HG02852 (cell line): ENCODE measurements at regions not wholly inside any gene's neighbourhood (a gene's known extent, or its start where the extent isn't known, plus 50 kb on each side); places are given as distances from the start of the nearest gene placed in this dataset.
"Not testable (repeated sequence)": the region's sequence is repeated elsewhere in the genome, so short reads cannot be mapped to it uniquely, and the experiment has no call there.

Experiments
- ATAC-seq: cut with Tn5 transposase; IDR thresholded peaks from one replicate; pipeline ENCODE4 v1.9.1; 2021; ENCODE audit warnings: mild to moderate bottlenecking, moderate library complexity; ENCODE audit not compliant: unreplicated experiment

GRCh38 chr6:144392536-144392935, 107.4 kb downstream of the UTRN start:
- no peak for ATAC-seq

GRCh38 chr6:144394210-144394609, 109.1 kb downstream of the UTRN start:
- no peak for ATAC-seq

GRCh38 chr6:144395014-144395413, 109.9 kb downstream of the UTRN start:
- no peak for ATAC-seq

GRCh38 chr6:144395826-144396225, 110.7 kb downstream of the UTRN start:
- no peak for ATAC-seq

GRCh38 chr6:144397141-144397540, 112.0 kb downstream of the UTRN start:
- ATAC-seq: no peak

- ATAC-seq: no peak
These were observed 115.2 kb downstream of the UTRN start for GRCh38 chr6:144400321-144400720.

- ATAC-seq: no peak
These were observed 116.9 kb downstream of the UTRN start for GRCh38 chr6:144401736-144402733.

- ATAC-seq: no peak
These were observed 117.6 kb downstream of the UTRN start for GRCh38 chr6:144402750-144403149.

GRCh38 chr6:144405163-144405562, 120.0 kb downstream of the UTRN start:
- ATAC-seq: no peak

- ATAC-seq: no peak
These were observed 121.7 kb downstream of the UTRN start for GRCh38 chr6:144406796-144407195.

- ATAC-seq: no peak
These were observed 123.0 kb downstream of the UTRN start for GRCh38 chr6:144408161-144408560.

- ATAC-seq: no peak
These were observed 124.9 kb downstream of the UTRN start for GRCh38 chr6:144410059-144410458.

GRCh38 chr6:144410574-144410973, 125.4 kb downstream of the UTRN start:
- ATAC-seq: not testable (repeated sequence)

- ATAC-seq: no peak
These were observed 126.5 kb downstream of the UTRN start for GRCh38 chr6:144411531-144412165.

GRCh38 chr6:144413418-144413817, 128.3 kb downstream of the UTRN start:
- ATAC-seq: no peak

GRCh38 chr6:144415014-144415413, 129.9 kb downstream of the UTRN start:
- no peak for ATAC-seq

GRCh38 chr6:144415835-144416237, 130.7 kb downstream of the UTRN start:
- ATAC-seq: no peak

GRCh38 chr6:144416244-144416643, 131.1 kb downstream of the UTRN start:
- no peak for ATAC-seq

- ATAC-seq: no peak
These were observed 131.6 kb downstream of the UTRN start for GRCh38 chr6:144416773-144417172.

- ATAC-seq: no peak
These were observed 132.5 kb downstream of the UTRN start for GRCh38 chr6:144417681-144418080.

GRCh38 chr6:144418959-144419545, 133.9 kb downstream of the UTRN start:
- ATAC-seq: no peak

GRCh38 chr6:144423167-144423566, 138.0 kb downstream of the UTRN start:
- no peak for ATAC-seq
